GM21447 (cell line): ENCODE measurements at regions not wholly inside any gene's neighbourhood (a gene's known extent, or its start where the extent isn't known, plus 50 kb on each side); places are given as distances from the start of the nearest gene placed in this dataset.

Experiments
- ATAC-seq: cut with Tn5 transposase; IDR thresholded peaks from one replicate; pipeline ENCODE4 v1.9.1; 2021; ENCODE audit not compliant: unreplicated experiment

DNA sequence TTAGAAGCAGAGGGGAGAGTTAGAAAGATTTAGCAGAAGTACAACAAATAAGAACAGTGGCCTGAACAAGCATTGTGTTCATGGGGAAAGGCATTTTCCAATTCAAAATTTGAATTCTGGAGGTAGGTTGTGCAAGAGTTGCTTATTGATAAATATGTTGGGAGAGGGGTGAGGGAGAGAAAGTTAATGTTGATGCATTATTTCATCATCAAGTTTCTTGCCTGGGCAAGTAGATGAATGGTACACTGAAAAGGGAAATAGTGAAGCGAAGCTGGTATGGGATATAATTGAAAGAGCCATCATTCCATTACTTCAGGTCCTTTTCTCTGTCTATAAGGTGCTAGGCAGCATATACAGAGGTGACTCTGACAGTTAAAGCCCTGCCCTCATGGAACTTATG is 288.9 kb upstream of the GBE1 start:
- ATAC-seq: no peak

DNA sequence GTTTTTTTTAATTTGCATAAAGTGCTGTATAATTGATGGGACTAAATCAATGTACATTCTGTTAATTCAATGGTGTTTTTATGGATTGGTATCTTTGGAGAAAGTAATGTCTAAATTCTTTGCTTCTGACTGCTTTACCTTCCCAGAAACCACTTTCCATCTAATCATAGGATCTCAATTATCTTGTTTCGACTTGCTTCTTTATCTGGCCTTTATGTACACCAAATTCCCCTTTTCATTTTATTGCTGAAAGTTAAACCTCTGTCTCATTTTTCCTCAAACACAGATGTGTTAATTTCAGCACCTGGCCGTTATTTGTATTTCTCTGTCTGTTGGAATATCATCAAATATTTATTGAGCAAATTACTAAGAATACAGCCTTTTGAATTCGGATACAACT is 287.3 kb upstream of the GBE1 start:
- ATAC-seq: no peak

DNA sequence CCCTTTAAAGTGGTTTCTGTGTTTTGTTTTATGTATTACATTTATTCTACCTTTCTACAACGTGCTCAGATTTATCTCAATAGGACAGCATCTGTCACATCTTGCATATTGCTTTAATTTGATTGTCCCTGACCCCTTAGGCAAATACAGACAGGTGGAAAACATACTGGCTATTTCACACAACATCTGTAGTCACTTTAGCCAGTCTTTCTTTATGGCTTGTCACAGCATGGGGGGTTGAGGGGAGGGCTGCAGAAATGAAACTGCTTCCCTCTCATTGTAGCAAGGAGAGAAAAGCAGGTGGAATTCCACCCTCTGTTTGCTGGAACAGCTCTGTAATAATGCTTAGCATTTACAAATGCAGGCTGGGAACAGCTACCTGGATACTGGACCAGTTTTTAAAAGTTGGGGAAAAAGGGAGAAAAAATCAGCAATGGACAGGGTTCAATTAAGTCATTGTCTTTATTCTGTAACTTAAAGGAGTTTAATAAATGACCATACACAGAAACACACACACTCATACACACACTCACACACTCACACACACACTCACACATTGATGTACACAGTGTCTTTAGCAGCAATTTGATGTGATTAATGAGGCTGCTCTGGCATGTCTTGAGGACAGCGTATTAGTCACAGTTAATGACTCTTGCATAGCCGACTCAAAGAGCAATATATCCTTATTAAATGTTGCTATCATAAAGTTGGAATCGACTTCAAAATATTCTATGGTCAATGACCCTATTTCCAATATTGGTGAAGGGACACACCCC is 283.7 kb upstream of the GBE1 start:
- no peak for ATAC-seq

DNA sequence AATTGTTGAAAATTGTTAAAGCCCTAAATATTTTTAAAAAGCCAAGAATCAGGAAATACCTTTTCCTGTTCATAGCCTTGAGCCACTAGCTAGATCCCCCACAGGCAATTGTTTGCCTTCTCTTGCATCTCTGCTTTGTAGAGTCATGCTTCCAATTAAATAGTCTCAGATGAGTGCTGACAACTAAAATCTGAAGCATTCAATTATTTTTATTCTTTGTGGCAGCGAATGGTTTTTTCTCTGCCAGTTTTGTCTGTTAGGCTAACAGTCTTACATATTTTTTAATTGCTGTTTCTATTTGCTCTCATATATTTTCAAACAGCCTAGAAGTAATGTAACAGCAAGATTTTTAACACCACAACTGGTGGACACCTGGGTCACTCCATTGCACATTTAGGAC is 277.1 kb upstream of the GBE1 start:
- ATAC-seq: no peak

DNA sequence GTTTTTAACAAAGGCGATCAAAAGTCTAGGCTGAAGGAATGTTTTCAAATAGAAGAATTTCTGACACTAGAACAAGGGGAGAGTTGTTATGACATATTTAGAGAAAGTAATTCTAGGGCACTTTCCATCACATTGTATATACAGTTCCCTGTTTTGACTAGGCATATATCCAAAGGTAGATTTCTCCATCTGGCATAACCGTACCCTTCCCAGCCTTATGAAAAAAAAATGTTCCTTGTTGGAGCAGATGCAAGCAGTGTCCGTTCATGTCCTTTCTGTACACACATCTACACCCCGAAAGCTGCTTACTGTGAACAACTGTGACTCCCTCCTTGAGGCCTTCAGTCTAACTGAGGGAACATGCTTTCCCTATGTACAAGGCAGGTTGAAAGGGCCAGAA is 271.7 kb upstream of the GBE1 start:
- no peak for ATAC-seq

DNA sequence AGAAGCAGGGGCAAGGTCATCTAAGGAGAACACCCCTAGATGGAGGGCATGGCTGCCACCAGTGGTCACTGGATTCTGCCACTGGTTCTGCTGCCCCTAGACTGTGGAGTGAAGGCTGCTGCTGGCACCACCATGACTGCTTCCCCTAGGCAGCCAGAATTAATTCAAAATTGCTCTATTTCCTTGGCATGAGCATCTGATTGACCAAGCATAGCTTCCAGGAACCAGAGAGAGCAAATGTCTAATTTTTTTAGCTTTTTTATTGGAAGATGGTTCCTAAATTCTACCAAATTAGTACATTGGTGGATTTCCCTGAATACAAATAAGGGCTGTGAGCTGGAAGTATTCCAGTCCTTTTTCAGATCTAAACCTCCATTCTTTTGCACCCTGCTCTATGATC is 270.2 kb upstream of the GBE1 start:
- ATAC-seq: no peak

DNA sequence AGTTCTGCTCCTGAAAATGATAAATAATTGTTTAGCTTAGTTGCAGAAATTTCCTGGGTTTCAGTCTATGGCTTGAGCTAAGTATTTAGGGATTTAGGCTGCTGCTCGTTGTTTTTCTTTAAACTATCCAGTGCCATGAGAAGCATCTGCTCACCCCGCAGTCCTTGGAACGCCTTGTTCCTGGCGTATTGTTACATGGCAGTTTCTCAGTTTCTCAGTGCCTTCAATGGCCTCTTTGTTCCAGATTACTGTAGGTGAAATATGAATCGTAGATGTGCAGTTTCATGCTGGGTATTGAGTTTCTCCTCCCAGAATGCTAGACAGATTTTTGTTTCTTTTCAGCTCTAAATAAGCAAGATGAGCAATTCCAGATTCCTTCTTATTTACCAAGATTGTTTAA is 269.5 kb upstream of the GBE1 start:
- ATAC-seq: no peak

DNA sequence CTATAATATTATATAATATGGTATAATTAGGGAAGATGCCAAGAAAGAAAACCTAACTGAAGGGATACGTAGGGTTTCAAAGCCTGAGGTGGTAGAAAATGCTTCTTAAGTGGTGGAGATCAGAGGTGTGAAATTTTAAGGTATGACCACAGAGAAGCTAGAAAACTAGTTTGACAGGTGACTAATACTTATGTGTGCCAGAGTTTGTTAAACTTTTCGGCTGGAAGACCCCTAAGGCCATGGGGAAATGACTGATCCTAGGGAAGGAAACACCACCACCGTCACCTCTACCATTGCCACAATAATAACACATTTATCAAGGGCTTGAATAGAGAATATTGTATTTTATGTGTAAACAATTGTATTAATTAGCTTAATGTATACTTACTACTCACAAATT is 261.4 kb upstream of the GBE1 start:
- ATAC-seq: no peak

DNA sequence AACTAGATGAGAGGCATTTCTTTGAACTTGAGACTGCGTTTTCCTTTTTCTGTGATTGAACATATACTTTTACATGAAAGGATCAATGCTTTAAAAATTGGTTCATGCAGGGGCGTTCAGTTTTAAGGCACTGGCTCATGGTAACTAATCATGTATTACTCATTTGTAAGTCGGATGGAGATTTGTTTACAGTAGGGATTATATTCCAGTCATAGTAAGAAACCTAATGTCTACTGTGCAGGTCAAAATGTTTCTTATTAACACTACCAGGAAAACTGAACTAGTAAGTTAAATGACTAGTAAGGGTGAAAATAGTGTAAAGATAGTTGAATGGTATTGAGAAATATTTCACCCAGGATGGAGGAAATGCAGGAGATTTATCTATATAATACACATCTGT is 258.8 kb upstream of the GBE1 start:
- ATAC-seq: no peak

DNA sequence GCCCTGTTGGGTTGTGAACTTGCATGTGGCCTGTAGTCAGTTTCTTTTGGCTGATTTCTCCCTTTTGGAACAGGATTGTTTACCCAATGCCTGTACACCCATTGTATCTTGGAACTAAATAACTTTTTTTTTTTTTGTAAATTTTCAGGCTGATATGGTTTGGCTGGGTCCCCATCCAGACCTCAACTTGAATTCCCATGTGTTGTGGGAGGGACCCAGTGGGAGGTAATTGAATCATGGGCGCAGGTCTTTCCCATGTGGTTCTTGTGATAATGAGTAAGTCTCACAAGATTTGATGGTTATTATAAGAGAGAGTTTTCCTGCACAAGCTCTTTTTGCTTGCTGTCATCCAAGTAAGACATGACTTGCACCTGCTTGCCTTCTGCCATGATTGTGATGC is 253.8 kb upstream of the GBE1 start:
- no peak for ATAC-seq

DNA sequence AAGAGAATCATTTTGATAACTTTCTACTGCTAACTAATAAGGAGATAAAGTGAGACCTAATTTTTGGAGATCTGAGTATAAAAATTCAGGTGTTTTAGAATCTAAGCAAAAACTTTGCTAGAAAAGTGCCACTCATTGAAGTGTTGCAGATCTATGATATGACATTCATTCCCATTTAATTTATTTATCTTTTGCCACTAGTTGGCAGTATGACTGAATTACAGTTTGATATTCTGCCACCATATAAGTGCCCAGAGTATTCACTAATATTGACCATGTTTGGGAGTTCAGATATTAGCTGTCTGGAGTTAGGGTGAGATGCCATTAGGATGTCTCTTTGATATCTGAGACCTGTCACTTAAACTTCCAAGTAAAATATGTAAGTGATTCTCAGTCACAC is 251.3 kb upstream of the GBE1 start:
- ATAC-seq: no peak

DNA sequence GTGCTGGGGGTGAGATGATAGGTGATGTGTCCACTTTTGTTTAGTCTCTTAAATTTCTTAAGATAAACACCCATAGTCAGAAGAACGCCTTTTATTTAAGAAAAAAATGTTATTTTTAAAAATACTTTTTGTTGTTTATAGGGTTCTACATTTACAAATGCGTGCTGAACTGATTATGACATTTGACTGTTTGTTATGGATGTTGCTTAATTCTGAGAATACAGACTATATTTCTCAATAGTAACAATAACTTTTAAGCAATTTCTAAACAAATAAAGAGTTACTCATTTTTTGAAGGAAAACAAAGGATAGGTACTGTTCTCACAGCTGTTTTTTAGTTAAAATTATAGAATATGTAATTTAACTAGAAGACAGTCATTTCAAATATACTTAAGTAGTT is 249.9 kb upstream of the GBE1 start:
- ATAC-seq: no peak

DNA sequence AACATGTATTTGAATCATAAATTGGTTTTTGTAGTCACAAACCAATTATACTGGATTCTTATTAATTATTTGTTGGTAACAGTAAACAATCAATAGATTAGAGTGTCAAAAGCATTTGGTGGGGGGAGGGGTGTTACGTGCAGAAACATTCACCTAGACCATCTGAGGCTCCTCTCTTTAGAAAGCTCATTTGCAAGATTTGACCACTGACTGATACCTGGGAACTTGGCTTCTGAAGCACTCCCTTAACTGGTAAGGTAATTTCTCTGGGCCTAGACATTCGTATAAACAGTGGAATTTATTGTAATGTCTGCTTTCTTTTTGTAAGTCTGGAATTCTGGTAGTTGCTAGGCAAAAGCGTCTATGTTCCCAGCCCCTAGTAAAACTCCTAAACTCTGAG is 243.8 kb upstream of the GBE1 start:
- ATAC-seq: no peak

DNA sequence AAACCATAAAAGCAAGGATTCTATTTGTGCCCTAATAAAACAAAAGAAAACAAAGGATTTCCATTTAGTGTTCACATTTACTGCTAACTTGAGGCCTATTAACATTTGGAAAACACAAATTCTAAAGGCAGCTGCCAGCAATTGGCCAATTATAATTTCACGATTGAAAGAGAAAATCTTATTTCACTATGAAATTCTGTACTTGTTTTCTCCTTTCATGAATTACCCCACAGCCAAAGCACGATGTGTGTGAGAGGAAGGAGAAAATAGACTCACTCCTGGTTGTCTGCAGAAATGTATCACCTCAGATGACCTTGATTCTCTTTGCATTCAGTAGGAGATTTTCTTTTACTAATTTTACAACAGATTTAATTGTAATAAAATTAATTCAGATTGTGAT is 242.8 kb upstream of the GBE1 start:
- no peak for ATAC-seq

DNA sequence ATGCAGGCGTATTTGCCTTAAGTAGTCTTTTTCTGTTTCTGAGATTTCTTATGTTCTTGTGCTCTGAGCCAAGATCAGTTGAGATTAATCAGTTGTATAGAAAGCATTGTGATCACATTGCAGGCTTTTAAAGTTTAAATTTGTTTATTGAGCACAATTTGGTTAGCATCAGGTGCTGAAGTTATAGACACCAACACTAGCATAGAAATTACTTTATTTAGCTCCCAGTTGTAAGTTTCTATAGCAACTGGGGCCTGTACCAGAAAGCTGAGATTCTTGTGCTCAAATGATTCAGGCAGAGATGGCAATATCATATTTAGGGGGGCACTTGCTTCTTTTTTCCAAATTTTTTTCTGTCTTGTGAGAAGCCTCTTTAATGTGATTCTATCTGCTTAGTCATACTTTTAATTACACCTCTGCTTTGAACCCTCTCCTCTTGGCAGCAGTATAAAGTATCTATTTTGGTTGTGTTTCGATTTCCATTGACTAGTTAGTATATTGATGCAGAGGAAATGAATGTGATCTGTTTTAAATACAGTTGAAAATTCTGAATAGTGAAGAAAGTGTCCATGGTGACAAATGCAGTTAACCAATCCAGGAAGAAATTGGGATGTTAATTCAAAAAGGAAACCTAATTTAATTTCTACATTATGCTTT is 241.7 kb upstream of the GBE1 start:
- ATAC-seq: no peak

DNA sequence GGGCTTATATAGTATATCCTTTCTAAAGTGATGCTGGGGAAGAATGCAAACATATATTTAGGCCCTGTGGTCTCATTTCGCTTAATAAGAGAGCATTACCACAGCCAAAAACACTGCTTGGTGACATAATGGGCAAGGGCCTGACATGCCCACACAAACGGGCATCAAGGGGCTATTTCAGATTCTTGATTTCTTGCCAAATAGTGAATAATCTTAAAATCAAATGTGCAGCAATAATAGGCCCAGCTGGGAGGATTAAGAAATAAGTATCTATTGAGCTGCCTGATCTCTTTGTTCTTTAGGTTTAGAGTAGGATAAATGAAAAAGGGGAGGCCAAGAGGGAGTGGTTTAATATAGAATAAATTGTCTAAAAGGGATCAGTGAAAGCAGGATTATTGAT is 241.0 kb upstream of the GBE1 start:
- ATAC-seq: no peak

DNA sequence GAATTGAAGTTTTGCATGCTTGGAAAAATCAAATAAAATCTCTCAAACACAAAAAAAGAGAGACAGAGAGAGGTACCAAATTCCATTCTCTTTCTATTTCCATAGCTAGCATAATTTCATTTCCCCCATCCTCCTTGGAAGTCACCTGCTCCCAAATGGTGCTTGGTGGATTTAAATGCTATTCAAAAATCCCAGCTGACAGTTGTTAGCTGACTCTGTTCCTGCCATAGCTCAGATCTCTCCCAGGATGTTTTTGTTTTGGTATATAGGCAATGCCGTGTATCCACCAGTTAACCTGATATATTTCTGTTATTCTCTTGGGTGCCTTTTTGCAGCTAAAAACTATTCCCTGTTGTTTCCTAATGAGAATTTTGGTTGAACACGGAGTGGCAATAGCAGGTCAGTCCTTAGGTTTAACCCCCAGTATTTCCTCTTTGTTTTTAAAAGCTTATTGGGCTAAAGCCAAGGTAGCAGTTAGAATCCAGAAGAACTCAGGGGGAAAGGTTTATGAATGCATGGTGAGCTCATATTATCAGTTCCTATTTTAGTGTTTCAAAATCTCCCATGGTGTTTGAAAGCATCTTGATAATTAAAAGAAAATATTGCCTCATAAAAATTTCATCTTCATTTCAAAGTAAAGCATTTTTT is 240.0 kb upstream of the GBE1 start:
- no peak for ATAC-seq

DNA sequence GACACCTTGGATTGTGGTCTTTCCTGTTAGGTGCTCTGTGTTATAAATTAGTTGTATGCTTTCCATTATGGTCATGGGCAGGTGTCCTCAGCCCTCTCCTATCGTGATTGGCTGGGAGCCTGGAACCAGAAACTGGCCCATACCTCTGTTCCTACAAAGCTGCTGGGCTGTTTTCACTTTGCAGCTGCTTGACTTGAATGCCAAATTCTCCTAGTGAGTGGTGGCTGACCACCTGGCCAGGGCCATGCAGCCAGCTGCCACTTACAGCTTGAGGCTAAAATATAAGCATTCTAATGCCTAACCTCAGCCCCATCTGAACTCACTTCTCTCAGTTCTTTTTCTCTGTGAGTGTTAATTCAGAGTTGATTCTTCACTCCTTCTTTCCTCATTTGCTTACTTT is 239.3 kb upstream of the GBE1 start:
- ATAC-seq: no peak

DNA sequence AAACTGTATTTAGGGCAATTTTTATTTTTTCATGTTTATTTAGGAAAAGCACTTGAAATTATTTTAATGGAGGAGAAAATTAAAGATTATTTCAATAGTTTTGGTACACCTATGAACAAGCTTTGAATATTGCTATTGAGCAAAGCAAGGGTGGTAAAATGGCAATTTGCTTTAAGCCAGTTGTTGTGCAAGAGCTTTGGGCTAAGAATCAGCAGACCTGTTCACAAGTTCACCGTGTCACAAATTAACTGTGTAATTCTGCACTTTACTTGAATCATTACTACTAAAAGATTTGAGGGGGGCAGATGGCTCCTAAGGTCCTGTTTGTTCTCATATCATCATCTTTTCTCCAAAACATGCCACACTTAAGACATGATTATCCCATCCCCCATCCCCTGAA is 238.9 kb upstream of the GBE1 start:
- no peak for ATAC-seq

DNA sequence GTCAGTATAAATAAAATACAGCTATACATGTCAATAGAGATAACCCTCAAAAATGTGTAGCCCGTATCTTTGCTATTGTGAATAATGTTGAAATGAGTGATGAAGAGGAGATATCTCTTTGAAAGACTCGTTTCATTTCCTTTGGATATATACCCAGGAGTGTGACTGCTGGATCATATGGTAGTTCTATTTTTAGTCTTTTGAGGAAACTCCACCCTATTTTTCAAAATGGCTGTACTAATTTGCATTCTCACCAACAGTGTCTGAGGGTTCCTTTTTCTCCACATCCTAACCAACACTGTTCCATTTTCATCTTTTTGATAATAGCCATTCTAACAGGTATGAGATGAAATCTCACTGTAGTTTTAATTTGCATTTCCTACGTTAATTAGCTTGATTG is 237.5 kb upstream of the GBE1 start:
- ATAC-seq: no peak

DNA sequence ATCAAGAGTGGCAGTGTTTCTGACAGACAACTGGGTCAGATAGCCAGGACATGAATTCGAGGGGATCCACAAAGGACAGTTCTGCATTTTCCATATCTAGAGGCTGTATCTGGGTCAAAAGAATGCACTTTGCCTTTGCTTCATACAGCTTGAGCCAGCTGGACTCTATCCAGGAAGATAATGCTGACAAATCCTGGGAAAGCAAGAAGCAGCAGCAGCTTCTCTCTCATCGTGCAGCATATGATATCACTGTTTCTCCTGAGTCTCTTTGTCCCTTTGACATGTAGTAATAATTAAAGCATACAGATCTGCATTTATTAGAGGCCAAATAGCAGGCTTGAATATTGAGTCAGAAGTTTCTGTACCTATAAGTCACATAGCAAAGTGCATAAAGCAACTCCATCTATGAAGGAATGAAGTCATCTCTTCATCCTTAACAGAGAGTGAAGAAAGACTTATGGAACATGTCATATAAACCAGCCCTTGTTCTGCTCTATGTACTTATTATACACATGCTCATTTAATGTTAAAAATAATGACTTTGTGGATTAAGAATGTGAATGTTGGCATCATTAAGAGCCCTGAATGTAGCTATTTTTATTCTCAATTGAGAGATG is 236.8 kb upstream of the GBE1 start:
- no peak for ATAC-seq

DNA sequence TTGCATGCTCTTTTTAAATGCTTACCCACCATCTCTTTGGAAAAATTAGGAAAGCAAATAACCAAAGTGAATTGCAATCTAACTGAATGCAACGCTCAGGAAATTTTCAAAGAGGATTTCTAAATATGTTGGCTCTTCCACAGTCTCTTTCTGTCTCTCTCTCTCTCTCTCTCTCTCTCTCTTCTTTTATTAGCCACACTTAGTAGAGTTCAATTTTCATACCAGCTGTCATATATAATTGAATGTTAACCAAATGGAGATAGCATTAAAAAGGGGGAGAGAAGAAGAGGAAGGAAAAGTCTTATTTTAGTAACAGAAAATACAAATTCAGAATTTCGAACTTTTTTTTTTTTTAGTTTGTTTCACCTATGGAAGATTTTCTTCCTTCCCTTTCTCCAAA is 235.9 kb upstream of the GBE1 start:
- no peak for ATAC-seq
